H7 (cell line): ENCODE measurements at regions not wholly inside any gene's neighbourhood (a gene's known extent, or its start where the extent isn't known, plus 50 kb on each side); places are given as distances from the start of the nearest gene placed in this dataset.

ENCODE experiments used
- DNase-seq: peaks from one replicate; pipeline ENCODE4 v3.0.0; 2012
- H3K27me3 ChIP-seq: 2 replicates; pipeline ENCODE4 v1.6.0; 2011; ENCODE audit warnings: mild to moderate bottlenecking, low read length; ENCODE audit not compliant: control insufficient read depth, insufficient read depth
- H3K36me3 ChIP-seq: replicated peaks from 2 replicates; pipeline ENCODE4 v1.5.1; 2011; ENCODE audit warnings: low read length; ENCODE audit not compliant: control insufficient read depth, insufficient read depth
- H3K4me3 ChIP-seq: 2 replicates; pipeline ENCODE4 v1.5.1; 2011; ENCODE audit warnings: low read depth, mild to moderate bottlenecking, control low read depth, low read length, moderate library complexity; ENCODE audit not compliant: insufficient read depth

DNA sequence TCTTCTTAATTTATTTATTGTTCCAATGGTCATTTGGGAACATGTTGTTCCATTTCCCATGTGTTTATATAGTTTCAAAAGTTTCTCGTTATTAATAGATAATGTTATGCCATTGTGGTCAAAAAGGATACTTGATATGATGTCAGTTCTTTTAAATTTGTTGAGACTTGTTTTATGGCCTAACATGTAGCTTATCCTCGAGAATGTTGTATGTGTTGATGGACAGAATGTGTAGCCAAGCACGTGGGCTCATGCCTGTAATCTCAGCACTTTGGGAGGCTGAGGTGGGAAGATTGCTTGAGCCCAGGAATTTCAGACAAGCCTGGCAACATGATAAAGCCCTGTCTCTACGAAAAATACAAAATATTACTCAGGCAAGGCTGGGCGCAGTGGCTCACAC lies 168.5 kb upstream of the USP38 start:
- Histone ChIP-seq H3K36me3 (no peaks in the 10 kb centered on the region), H3K27me3 (no peaks in the 10 kb centered on the region), H3K4me3 (no peak overlapping the region)
- no peak for DNase-seq

- no peak overlapping the region for H3K4me3 ChIP-seq
- no peak for DNase-seq
- no peaks in the 10 kb centered on the region for H3K36me3 ChIP-seq
- no peaks in the 10 kb centered on the region for H3K27me3 ChIP-seq
Observed at GRCh38 chr4:143017210-143017609, 167.5 kb upstream of the USP38 start.

DNA sequence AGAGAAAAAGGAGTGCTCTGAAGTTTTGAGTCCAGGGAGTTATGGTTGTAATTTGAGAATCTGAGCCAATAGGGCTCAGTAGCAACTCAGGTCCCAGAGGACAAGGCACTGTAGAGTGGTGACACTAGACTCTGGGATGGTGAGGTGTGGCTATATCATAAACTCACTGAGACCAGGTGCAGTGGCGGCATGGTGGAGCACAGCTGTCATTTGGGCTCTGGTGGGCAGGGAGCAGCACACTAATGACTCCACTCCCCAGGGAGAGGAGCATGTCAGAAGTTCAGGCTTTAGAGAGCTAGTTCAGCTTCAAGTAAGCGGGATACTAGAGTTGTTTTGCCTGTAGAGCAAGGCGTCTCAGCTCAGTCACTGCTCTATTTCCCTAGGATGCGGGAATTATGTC lies 165.4 kb upstream of the USP38 start:
- no peaks in the 10 kb centered on the region for H3K36me3 ChIP-seq
- H3K27me3 ChIP-seq = no peaks in the 10 kb centered on the region
- DNase-seq = no peak
- no peak overlapping the region for H3K4me3 ChIP-seq

GRCh38 chr4:143021384-143021783 lies 163.3 kb upstream of the USP38 start:
- Histone ChIP-seq H3K4me3 (no peak overlapping the region), H3K27me3 (no peaks in the 10 kb centered on the region), H3K36me3 (no peaks in the 10 kb centered on the region)
- no peak for DNase-seq

DNA sequence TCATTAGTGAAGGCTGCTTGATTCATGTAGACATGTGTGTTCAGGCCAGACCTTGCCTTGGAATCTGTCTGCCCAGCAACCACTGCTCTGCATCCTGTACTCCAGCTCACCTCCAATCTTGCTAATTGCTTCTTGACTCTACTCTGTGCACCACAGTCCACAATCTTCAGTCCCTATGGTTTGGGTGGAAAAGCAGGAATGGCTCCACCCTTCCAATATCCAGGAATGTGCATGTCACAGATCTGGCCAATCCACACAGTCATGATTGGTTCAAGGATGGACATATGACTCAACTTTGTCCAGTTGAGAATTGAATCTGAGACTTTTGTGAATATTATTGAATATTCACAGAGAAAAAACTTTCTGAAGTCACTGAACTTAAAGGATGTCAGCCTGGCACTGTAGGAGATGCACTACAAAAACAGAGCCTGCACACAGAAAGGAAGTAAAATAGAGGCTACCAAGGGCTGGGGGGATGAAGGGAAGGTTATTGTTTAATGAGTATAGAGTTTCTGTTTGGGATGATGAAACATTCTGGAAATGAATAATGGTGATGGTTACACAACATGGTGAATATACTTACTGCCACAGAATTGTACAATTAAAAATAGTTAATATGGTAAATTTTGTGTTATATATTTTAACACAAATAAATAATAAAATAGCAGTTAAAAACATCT lies 161.3 kb upstream of the USP38 start:
- Histone ChIP-seq H3K36me3 (no peaks in the 10 kb centered on the region), H3K27me3 (no peaks in the 10 kb centered on the region), H3K4me3 (no peak overlapping the region)
- no peak for DNase-seq

DNA sequence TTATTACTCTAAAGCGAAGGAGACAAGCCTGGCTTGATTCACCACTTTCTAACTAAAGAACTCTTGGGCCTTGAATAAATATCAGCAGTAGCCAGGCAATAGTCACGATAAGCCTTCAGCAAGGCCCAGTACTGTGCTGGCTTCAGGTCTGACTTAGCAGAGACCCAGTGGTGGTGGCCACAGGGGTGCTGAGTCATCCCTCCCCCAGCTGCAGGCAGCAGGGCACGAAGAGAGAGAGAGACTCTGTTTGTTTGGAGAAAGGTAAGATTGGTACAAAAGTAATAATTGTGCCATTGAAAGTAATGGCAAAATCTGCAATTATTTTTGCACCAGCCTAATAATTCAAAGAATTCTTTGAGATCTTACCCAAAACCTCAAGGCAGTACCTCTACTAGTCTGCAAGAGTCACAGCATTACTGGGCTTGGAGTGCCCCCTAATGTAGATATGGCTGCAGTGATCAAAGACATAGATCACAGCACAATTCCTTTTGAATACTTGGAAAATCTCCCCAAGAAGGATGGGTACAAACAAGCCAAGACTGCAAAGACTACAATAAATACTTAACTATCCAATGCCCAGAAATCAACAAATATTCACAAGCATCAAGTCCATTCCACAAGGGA lies 159.5 kb upstream of the USP38 start:
- no peak for DNase-seq
- no peaks in the 10 kb centered on the region for H3K27me3 ChIP-seq
- no peak overlapping the region for H3K4me3 ChIP-seq
- H3K36me3 ChIP-seq = no peaks in the 10 kb centered on the region

DNA sequence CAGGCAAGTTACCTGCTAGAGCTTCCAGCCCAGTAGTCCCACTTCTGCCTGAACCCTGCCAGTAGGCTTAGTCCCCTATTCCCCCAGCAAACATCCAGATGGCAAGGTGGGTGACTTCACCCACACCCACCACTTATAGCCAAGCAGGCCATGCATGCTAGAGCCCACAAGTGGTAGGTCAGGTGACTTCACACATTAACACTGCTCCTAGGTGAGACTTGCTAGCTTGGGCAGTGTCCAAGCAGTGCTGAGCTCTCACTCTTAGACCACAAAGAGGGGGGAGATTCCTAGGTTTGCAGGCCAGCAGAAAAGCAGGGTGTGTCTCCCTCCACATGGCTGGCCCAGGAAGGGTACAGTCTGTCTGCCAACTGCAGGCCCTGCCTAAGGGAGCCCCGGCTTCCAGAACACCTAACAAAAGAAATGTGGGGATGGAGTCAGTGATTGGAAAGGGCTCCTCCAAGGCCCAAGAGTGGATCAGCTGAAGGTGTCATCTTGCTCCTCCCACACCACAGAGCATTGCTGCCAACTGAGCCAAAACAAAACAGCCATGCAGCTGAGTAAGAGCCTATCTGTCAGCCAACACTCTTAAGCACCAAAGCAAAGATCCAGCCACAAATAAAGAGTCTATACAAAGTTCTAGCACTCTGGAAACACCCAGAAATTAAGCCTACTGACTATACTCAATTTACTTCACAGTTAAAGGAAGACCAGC lies 158.1 kb upstream of the USP38 start:
- no peak overlapping the region for H3K4me3 ChIP-seq
- H3K27me3 ChIP-seq = no peaks in the 10 kb centered on the region
- no peaks in the 10 kb centered on the region for H3K36me3 ChIP-seq
- DNase-seq = no peak

DNA sequence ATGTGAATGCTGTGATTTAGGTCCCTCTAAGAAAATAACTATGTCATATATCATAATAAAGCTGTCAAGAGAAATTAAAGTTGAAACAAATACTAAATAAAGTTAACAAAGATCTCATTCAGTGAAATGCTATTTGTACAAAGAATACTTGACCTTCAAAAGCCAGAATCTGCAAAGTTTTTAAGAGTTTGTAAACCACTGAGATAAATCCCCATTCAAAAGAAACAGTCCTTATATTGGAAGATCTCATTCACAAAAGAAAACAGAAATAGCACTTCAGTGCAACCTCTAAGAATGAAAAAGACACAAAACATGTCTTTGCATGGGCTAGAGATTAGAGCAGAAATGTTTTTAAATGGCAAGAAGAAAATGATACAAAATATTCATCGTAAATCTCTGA lies 149.1 kb upstream of the USP38 start:
- Histone ChIP-seq H3K36me3 (no peaks in the 10 kb centered on the region), H3K4me3 (no peak overlapping the region), H3K27me3 (no peaks in the 10 kb centered on the region)
- no peak for DNase-seq

DNA sequence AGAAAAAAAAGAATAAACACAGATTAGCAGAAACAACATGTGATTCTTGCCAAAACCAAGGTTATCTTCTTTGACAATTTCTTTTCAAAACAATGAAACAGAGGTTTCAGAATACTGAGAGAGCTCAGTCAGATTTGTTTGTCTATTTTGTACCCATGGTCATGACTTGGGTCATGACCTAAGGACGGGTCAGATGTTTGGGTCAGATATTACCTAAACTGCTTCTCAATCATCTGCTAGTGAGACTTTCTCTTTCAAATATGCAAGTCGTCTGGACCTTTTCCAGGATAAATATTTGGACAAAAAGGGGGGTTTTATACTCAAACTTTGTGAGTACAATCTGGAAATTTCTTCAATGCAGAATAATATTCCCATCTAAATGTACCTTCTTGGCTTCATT lies 148.3 kb upstream of the USP38 start:
- Histone ChIP-seq H3K36me3 (no peaks in the 10 kb centered on the region), H3K27me3 (no peaks in the 10 kb centered on the region), H3K4me3 (no peak overlapping the region)
- no peak for DNase-seq

DNA sequence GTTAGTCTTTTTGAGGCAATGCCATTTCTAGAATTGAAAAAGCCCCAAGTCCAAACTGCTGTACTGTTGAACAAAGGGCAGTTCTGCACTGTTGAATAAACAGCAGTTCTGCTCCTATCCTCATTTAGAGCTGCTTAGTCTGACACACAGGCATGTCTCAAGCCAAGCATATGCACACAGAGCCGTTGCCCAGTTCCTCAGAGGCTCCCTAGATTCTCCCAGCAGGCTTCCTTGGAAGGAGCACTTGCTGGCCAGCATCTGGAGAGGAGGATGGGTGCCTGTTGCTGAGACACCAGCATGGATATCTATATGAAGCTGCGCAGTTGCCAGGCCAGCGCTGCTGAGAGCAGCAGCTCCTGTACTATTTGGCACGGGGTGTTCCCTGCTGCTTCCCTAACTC lies 138.3 kb upstream of the USP38 start:
- Histone ChIP-seq H3K36me3 (no peaks in the 10 kb centered on the region), H3K4me3 (no peak overlapping the region), H3K27me3 (no peaks in the 10 kb centered on the region)
- no peak for DNase-seq

DNA sequence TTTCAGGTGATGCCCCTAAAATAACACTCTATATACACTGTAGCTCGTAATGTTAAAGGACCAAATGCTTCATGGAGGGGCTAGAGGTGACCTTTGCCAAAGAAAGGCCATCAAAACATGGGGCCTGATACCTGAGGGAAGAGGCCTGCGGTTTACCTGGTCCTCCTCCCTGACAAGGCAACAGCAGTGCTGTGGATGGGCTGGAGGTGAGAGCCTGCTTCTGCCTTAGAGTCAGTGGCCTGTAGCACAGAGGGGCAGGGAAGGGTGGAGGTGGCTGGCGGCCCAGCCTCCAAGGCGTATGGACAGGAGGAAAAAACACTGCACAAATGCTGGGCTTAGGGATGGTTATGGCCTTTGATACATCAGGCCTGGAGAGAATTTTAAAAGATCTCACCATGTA lies 137.8 kb upstream of the USP38 start:
- no peaks in the 10 kb centered on the region for H3K36me3 ChIP-seq
- H3K27me3 ChIP-seq = no peaks in the 10 kb centered on the region
- DNase-seq = no peak
- H3K4me3 ChIP-seq = no peak overlapping the region

- DNase-seq = no peak
- Histone ChIP-seq H3K27me3 (no peaks in the 10 kb centered on the region), H3K36me3 (no peaks in the 10 kb centered on the region), H3K4me3 (no peak overlapping the region)
Observed at GRCh38 chr4:143054971-143055370, 129.7 kb upstream of the USP38 start.

DNA sequence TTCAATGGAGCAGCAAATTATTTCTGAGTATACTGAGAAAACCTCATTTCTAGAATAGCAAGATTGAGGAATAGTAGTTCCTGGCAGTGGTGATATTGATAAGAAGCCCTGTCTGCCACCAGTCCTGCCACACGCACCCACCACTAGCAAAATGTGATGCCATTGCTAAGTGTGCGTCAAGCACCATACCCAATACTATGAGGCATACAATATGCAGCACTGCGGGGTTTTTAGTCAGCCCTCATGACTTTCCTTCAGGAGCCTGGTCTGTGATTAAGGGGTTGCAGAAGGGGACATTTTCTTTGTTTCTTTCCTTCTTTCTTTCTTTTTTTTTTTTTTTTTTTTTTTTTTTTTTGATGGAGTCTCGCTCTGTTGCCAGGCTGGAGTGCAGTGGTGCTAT lies 128.7 kb upstream of the USP38 start:
- DNase-seq = no peak
- H3K27me3 ChIP-seq = no peaks in the 10 kb centered on the region
- H3K4me3 ChIP-seq = no peak overlapping the region
- no peaks in the 10 kb centered on the region for H3K36me3 ChIP-seq

GRCh38 chr4:143071351-143071750 lies 113.4 kb upstream of the USP38 start:
- no peaks in the 10 kb centered on the region for H3K27me3 ChIP-seq
- H3K36me3 ChIP-seq = no peaks in the 10 kb centered on the region

DNA sequence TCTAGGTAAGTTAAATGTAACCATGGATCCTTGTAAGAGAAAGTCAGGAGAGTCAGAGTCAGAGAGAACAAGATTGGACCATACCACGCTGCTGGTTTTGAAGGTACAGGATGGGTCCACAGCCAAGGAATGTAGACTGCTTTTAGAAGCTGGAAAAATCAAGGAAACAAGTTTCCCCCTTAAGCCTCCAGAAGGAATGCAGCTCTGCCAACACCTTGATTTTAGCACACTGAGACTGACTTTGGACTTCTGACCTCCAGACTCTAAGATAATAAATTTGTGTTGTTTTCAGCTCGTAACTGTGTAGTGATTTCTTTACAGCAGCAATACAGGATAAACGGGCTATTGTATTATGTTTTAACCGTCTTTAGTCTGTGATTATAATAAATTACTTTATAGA lies 108.0 kb upstream of the USP38 start:
- H3K36me3 ChIP-seq = no peaks in the 10 kb centered on the region

More at GRCh38 chr4:143071351-143071750, 113.4 kb upstream of the USP38 start:
- H3K4me3 ChIP-seq = no peak overlapping the region
- no peak for DNase-seq

More for the DNA sequence above, 108.0 kb upstream of the USP38 start:
- Histone ChIP-seq H3K27me3 (no peaks in the 10 kb centered on the region), H3K4me3 (no peak overlapping the region)
- no peak for DNase-seq
